ENCODE measurements at regions not wholly inside any gene's neighbourhood (a gene's known extent, or its start where the extent isn't known, plus 50 kb on each side); places are given as distances from the start of the nearest gene placed in this dataset.

DNA sequence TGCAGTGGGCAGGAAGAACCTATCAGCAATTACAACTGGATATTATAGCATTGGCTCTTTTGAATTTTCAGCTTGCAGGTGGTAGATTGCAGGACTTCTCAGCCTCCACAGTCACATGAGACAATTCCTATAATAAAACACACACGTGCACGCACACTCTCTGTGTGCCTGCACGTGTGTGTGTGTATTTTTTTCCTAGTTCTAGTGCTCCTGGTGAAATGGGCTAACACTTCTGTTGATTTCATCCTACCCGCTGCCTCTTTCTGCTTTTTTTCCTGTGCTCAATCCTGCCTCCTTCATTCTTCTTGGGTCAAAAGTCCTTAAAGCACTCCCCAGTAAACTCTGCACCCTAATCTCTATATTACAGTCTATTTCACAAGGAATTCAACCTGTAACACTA lies 320.1 kb downstream of the OSTF1 start:
- Histone ChIP-seq H3K36me3 (ENCODE audit: low read depth, missing control alignments) (no peaks in the 10 kb centered on the region), H3K9me3 (no peaks in the 10 kb centered on the region), H3K27me3 (no peaks in the 10 kb centered on the region), H3K4me1 (no peaks in the 10 kb centered on the region), H3K27ac (no peak overlapping the region), H3K4me3 (no peak overlapping the region)
- no peak for TF ChIP-seq POLR2A (IDR thresholded peaks at IDR 0.05)
- TF ChIP-seq, protein P1, sequence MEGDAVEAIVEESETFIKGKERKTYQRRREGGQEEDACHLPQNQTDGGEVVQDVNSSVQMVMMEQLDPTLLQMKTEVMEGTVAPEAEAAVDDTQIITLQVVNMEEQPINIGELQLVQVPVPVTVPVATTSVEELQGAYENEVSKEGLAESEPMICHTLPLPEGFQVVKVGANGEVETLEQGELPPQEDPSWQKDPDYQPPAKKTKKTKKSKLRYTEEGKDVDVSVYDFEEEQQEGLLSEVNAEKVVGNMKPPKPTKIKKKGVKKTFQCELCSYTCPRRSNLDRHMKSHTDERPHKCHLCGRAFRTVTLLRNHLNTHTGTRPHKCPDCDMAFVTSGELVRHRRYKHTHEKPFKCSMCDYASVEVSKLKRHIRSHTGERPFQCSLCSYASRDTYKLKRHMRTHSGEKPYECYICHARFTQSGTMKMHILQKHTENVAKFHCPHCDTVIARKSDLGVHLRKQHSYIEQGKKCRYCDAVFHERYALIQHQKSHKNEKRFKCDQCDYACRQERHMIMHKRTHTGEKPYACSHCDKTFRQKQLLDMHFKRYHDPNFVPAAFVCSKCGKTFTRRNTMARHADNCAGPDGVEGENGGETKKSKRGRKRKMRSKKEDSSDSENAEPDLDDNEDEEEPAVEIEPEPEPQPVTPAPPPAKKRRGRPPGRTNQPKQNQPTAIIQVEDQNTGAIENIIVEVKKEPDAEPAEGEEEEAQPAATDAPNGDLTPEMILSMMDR (IDR thresholded peaks at IDR 0.05): no peak
- 93 to 96% methylated on average over 4 of the region's 4 CpGs for WGBS, 2 donors
- no peak for DNase-seq
- intact Hi-C loops (cut with DNase I; ENCODE audit: low total_unique reads): no loop called here

DNA sequence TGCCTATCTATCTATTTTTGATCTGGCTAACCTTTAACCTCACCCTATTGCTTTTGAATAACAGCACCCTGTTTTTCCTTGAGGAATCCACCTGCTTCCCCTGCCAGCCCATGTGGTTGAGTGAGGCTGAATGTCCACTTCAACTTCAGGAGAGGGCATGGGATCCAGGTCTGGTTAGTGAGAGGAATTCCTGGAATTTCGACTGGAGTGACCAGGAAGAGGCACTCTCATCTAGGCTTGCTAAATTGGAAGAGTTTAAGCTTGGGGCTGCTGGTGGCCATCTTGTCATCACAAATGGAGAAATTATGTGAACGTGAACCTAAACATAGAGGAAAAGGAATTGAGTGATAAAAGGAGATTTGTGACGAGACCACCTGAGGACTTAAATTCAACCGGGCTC lies 322.1 kb downstream of the OSTF1 start:
- no peak for TF ChIP-seq POLR2A (IDR thresholded peaks at IDR 0.05)
- TF ChIP-seq, protein P1 (IDR thresholded peaks at IDR 0.05): no peak
- WGBS, 2 donors: 93 to 94% methylated on average over 4 of the region's 4 CpGs
- Histone ChIP-seq H3K36me3 (ENCODE audit: low read depth, missing control alignments) (no peaks in the 10 kb centered on the region), H3K27ac (no peak overlapping the region), H3K27me3 (no peaks in the 10 kb centered on the region), H3K9me3 (no peaks in the 10 kb centered on the region), H3K4me3 (no peak overlapping the region), H3K4me1 (no peaks in the 10 kb centered on the region)
- intact Hi-C loops (cut with DNase I; ENCODE audit: low total_unique reads): no loop called here
- DNase-seq: no peak

DNA sequence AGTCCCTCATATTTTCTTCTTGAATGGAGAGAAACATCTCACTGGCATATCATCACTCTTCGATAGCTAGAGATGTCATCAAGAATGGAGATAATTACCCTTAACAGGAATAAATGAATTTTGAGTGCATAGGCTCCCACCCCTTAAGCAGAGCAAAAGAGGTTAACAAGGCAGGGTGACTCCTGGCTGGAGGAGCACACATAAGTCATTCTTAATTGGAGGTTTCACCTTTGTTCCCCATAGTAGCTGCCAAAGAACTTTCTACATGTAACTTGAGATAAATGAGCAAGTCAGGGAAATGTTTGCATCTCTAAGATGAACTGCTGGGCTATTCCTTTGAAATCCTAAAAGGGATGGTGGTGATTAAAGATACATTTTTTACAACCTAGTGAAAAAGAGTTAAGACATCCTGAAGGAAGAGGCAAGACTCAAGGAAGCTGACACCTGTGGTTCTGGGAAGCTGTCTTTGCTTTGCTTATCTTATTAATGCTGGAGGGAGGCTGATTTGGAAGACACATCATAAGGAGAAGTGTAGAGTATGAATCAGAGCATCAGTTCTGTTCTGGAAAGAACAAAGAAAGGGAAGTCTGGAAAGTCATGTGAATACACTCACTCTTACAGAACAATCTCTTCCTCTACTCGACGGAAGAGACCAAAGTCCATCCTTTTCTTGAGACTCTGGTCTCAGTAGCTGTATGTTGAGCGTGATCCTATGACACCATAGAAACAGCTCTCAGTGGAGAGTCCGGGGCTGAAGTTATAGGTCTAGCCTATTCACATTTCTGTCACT lies 326.3 kb downstream of the OSTF1 start:
- intact Hi-C loops (cut with DNase I; ENCODE audit: low total_unique reads): no loop called here
- Histone ChIP-seq H3K36me3 (ENCODE audit: low read depth, missing control alignments) (no peaks in the 10 kb centered on the region), H3K4me3 (no peak overlapping the region), H3K27me3 (no peaks in the 10 kb centered on the region), H3K4me1 (no peaks in the 10 kb centered on the region), H3K9me3 (no peaks in the 10 kb centered on the region), H3K27ac (no peak overlapping the region)
- 56 to 61% methylated on average over 5 of the region's 5 CpGs for WGBS, 2 donors
- no peak for DNase-seq
- no peak for TF ChIP-seq POLR2A (IDR thresholded peaks at IDR 0.05)
- TF ChIP-seq, protein P1 (IDR thresholded peaks at IDR 0.05): no peak

DNA sequence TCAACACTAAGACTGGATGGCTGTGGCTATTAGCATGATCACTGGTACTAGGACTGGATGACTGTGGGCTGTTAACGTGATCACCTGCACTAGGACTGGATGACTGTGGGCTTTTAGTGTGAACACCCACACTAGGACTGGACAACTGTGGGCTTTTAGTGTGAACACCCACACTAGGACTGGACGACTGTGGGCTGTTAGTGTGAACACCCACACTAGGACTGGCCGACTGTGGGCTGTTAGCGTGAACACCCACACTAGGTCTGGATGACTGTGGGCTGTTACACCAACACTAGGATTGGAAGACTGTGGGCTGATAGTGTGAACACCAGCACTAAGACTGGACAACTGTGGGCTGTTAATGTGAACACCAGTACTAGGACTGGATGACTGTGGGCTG lies 329.2 kb downstream of the OSTF1 start:
- 93% methylated on average over 4 of the region's 4 CpGs for WGBS, 2 donors
- intact Hi-C loops (cut with DNase I; ENCODE audit: low total_unique reads): no loop called here
- Histone ChIP-seq H3K4me3 (no peak overlapping the region), H3K36me3 (ENCODE audit: low read depth, missing control alignments) (no peaks in the 10 kb centered on the region), H3K27ac (no peak overlapping the region), H3K9me3 (no peaks in the 10 kb centered on the region), H3K27me3 (no peaks in the 10 kb centered on the region), H3K4me1 (no peaks in the 10 kb centered on the region)
- TF ChIP-seq, protein P1 (IDR thresholded peaks at IDR 0.05): no peak
- no peak for TF ChIP-seq POLR2A (IDR thresholded peaks at IDR 0.05)
- no peak for DNase-seq

DNA sequence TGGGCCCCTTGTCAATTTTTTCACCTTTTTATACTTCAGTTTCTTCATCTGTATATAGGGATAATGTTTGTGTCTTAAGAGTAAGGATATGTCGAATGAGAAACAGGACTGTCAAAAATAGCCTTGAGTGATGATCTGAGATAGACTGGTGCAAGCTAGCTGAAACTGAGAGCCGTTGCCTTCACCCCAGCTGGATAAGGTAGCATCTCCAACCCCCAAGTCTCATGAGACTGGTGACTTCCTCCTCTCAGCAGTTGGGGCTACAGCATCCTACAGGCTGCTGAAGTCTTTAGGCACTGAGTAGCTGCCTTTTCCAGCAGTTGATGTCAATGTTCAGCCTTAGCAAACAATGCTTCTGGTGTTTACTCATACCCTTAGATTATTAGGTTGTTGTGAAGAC lies 330.2 kb downstream of the OSTF1 start:
- intact Hi-C loops (cut with DNase I; ENCODE audit: low total_unique reads): no loop called here
- no peaks in the 10 kb centered on the region for H3K27me3 ChIP-seq

More for the DNA sequence above, 330.2 kb downstream of the OSTF1 start:
- no peaks in the 10 kb centered on the region for H3K4me1 ChIP-seq
- H3K36me3 ChIP-seq (ENCODE audit: low read depth, missing control alignments): no peaks in the 10 kb centered on the region
- H3K27ac ChIP-seq: no peak overlapping the region
- no peak overlapping the region for H3K4me3 ChIP-seq
- no peak for DNase-seq
- WGBS, 2 donors: 72 to 82% methylated on average over 2 of the region's 2 CpGs
- no peak for TF ChIP-seq POLR2A (IDR thresholded peaks at IDR 0.05)
- TF ChIP-seq, protein P1 (IDR thresholded peaks at IDR 0.05): no peak
- H3K9me3 ChIP-seq: no peaks in the 10 kb centered on the region

All from testis (tissue), 2 donors.